Caco-2 (cell line): ENCODE measurements at regions not wholly inside any gene's neighbourhood (a gene's known extent, or its start where the extent isn't known, plus 50 kb on each side); places are given as distances from the start of the nearest gene placed in this dataset.

Experiments used
- BruUV-seq: library from RNA; stranded (reverse); fragments of 400-500 nt; replicated peaks from 2 replicates; lab custom pipeline; 2021; lab: Mats Ljungman, UMichigan
- CTCF ChIA-PET: fragments of 300-600 bp; sonication (Branson Sonifier 250); formaldehyde crosslinking; loops from one replicate; lab custom pipeline; 2022; ENCODE audit warnings: antibody characterized with exemption; lab: Charles Lee
- POLR2A ChIA-PET: fragments of 300-600 bp; sonication (Branson Sonifier 250); formaldehyde crosslinking; loops from one replicate; lab custom pipeline; 2022; ENCODE audit warnings: antibody characterized with exemption; lab: Charles Lee
- DNase-seq, 2 experiments: peaks; one replicate each; pipeline versions ENCODE4 v3.0.0 to v3.0.0-alpha.2; 2020 to 2022
- H3K27me3 ChIP-seq: replicated peaks from 2 replicates; pipeline ENCODE4 v1.6.0; 2011; ENCODE audit warnings: low read length; ENCODE audit not compliant: control insufficient read depth, insufficient read depth
- H3K36me3 ChIP-seq: 2 replicates; pipeline ENCODE4 v1.5.1; 2011; ENCODE audit warnings: low read length; ENCODE audit not compliant: control insufficient read depth, insufficient read depth
- H3K4me1 ChIP-seq: fragments of 250-450 bp; sonication (Bioruptor Pico); 2 replicates; pipeline ENCODE4 v1.5.1; 2020; ENCODE audit warnings: mild to moderate bottlenecking
- H3K4me3 ChIP-seq: 2 replicates; pipeline ENCODE4 v1.5.1; 2011; ENCODE audit warnings: low read depth, mild to moderate bottlenecking, control low read depth, low read length
- H3K9me3 ChIP-seq: fragments of 250-450 bp; sonication (Bioruptor Pico); 2 replicates; pipeline ENCODE4 v1.5.1; 2020; ENCODE audit warnings: mild to moderate bottlenecking, moderate library complexity
- H3K27ac Mint-ChIP-seq: one replicate; pipeline ENCODE4 v1.8.0; 2022; ENCODE audit warnings: mixed read lengths; ENCODE audit not compliant: unreplicated experiment
- H3K27me3 Mint-ChIP-seq: one replicate; pipeline ENCODE4 v1.8.0; 2022; ENCODE audit warnings: mixed read lengths; ENCODE audit not compliant: insufficient read depth, unreplicated experiment
- H3K36me3 Mint-ChIP-seq: one replicate; pipeline ENCODE4 v1.8.0; 2022; ENCODE audit warnings: mild to moderate bottlenecking, mixed read lengths; ENCODE audit not compliant: insufficient read depth, unreplicated experiment
- H3K4me1 Mint-ChIP-seq: one replicate; pipeline ENCODE4 v1.8.0; 2022; ENCODE audit warnings: low read depth, mixed read lengths; ENCODE audit not compliant: unreplicated experiment
- H3K4me3 Mint-ChIP-seq: one replicate; pipeline ENCODE4 v1.8.0; 2022; ENCODE audit warnings: mild to moderate bottlenecking, moderate library complexity, mixed read lengths; ENCODE audit not compliant: unreplicated experiment
- H3K9me3 Mint-ChIP-seq: one replicate; pipeline ENCODE4 v1.8.0; 2022; ENCODE audit warnings: mixed read lengths; ENCODE audit not compliant: unreplicated experiment
- CTCF ChIP-seq, 2 experiments: fragments of 200-600 bp in 1 of 2; IDR thresholded peaks; 1 replicate in 1 of 2; 2 replicates in 1 of 2; pipeline versions ENCODE4 v1.5.1 to v1.8.0; 2011 to 2022; ENCODE audit warnings: antibody characterized with exemption in 1 of 2, control low read depth in 1 of 2, inconsistent platforms in 1 of 2, low read depth in 1 of 2, low read length in 1 of 2, mild to moderate bottlenecking in 1 of 2, moderate library complexity in 1 of 2; ENCODE audit not compliant: insufficient read depth in 1 of 2, severe bottlenecking in 1 of 2, unreplicated experiment in 1 of 2
- intact Hi-C: fragments of 100-400 bp; cut with micrococcal nuclease; formaldehyde crosslinking; loops from one replicate; pipeline ENCODE4 v1.10.0; 2022; ENCODE audit not compliant: unreplicated experiment

- H3K27me3 Mint-ChIP-seq: peaks cover 13% of the 10 kb centered on the region
- H3K36me3 Mint-ChIP-seq: no peaks in the 10 kb centered on the region
- ChIA-PET CTCF (no interaction called here), POLR2A (no interaction called here)
- H3K36me3 ChIP-seq: no peaks in the 10 kb centered on the region
- no peaks in the 10 kb centered on the region for H3K4me1 ChIP-seq
- no peaks in the 10 kb centered on the region for H3K27me3 ChIP-seq
- no TSS peak for BruUV-seq
- TF ChIP-seq CTCF (IDR thresholded peaks at IDR 0.05; ENCODE audit: insufficient read depth in 1 of 2, low read depth in 1 of 2, low read length in 1 of 2, severe bottlenecking in 1 of 2, unreplicated experiment in 1 of 2): no peak
- H3K9me3 ChIP-seq: no peaks in the 10 kb centered on the region
- no peaks in the 10 kb centered on the region for H3K9me3 Mint-ChIP-seq
- no peak for DNase-seq
- no peak overlapping the region for H3K4me3 ChIP-seq
- H3K4me3 Mint-ChIP-seq: no peak overlapping the region
- H3K27ac Mint-ChIP-seq: no peak overlapping the region
- no peaks in the 10 kb centered on the region for H3K4me1 Mint-ChIP-seq
- intact Hi-C loops: no loop called here
Measured at GRCh38 chr21:14308234-14308633, 74.7 kb downstream of the HSPA13 start.

DNA sequence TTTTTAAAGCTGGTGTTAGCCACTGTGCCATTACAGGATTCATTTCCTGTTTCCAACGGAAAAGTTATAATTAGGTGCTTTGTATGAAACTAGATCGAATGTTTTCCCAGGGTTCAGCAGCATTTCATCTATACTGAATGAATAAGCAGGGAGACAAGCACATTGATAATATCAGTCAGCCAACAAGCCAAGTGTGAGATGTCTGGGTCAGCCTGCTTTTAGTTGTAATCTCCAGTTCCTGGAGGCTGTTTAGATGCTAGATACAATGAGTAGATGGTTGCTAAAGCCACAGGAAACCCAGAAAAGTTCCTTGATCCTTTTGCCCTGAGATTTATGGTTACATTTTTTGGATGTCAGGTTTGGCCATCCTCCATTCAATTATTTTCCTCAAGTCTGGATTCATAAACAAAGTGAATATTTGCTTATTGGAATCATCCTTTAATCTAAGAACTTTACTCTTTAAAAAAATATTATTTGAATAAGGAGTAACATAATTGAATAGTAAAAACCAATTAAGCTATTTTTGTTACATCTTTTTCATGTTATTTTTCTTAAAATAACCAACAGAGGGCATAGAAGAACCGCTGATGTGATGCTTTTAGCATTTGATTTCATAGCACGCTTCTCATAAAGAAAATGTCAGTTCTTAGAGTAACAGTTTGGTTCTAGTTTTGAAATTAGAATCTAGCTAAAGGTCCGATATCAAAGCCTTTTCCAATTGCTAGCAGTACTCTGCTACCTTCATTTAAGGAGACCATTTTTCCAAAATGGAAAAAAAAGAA lies 76.6 kb downstream of the HSPA13 start:
- CTCF ChIA-PET: interaction anchor here (1.0 kb wide), 1 partner anchor 467 kb away, joined by 4 read pairs; no protein-coding TSS in a partner anchor

More for the DNA sequence above, 76.6 kb downstream of the HSPA13 start:
- no TSS peak for BruUV-seq
- Mint-ChIP-seq H3K4me3 (no peak overlapping the region), H3K27me3 (peaks cover 12% of the 10 kb centered on the region), H3K9me3 (no peaks in the 10 kb centered on the region), H3K4me1 (no peaks in the 10 kb centered on the region), H3K36me3 (no peaks in the 10 kb centered on the region), H3K27ac (no peak overlapping the region)
- intact Hi-C loops: no loop called here
- Histone ChIP-seq H3K4me1 (no peaks in the 10 kb centered on the region), H3K4me3 (no peak overlapping the region), H3K27me3 (no peaks in the 10 kb centered on the region), H3K36me3 (no peaks in the 10 kb centered on the region), H3K9me3 (no peaks in the 10 kb centered on the region)
- DNase-seq: no peak
- POLR2A ChIA-PET: no interaction called here
- peak; percentile 13 to 33 for TF ChIP-seq CTCF (IDR thresholded peaks at IDR 0.05; ENCODE audit: insufficient read depth in 1 of 2, low read depth in 1 of 2, low read length in 1 of 2, severe bottlenecking in 1 of 2, unreplicated experiment in 1 of 2)
